Bronchial epithelial cell (primary cell): ENCODE measurements at regions not wholly inside any gene's neighbourhood (a gene's known extent, or its start where the extent isn't known, plus 50 kb on each side); places are given as distances from the start of the nearest gene placed in this dataset.
A peak's percentile ranks its signal among the peaks of the same experiment; 100 is the strongest.

Experiments used
- DNase-seq: peaks from one replicate; pipeline ENCODE4 v3.0.0-alpha.2; 2010; ENCODE audit warnings: low read depth
- FAIRE-seq: peaks from 2 replicates; lab custom pipeline; 2011; peaks lifted over from hg19 to GRCh38; lab: Jason Lieb, UNC
- H3K27me3 ChIP-seq: 2 replicates; pipeline ENCODE4 v1.5.1; 2011; ENCODE audit warnings: low read length; ENCODE audit not compliant: control insufficient read depth, insufficient read depth
- H3K36me3 ChIP-seq: 2 replicates; pipeline ENCODE4 v1.5.1; 2011; ENCODE audit warnings: low read length; ENCODE audit not compliant: control insufficient read depth, insufficient read depth
- H3K4me3 ChIP-seq: 2 replicates; pipeline ENCODE4 v1.5.1; 2011; ENCODE audit warnings: mild to moderate bottlenecking, low read depth, low read length, control low read depth
- TF ChIP-seq, protein P1 (sequence below): IDR thresholded peaks from 2 replicates; pipeline ENCODE4 v1.5.1; 2011; ENCODE audit warnings: mild to moderate bottlenecking, moderate library complexity, low read length, control low read depth, inconsistent platforms; ENCODE audit not compliant: insufficient read depth, severe bottlenecking

DNA sequence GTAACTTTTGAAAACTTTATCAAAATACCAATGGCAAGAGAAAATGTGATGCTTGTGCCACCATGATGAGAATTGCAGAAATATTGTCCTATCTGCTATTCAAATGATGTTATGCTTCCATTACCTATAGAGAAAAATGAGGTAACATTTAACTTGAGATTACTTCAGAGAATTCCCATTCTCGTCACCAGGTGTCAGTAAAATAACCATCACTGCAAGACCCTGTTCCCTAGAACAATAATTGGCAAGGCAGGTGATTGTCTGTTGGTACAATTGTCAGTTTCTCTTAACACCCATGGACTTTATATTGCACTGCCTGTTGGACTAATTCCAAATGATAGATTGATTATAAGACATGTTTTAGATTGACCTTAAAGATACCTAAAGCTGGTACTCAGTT is 179.9 kb downstream of the GABRG1 start:
- FAIRE-seq (no peak), DNase-seq (no peak)
- no peak overlapping the region for H3K4me3 ChIP-seq
- H3K36me3 ChIP-seq, result no peaks in the 10 kb centered on the region
- TF ChIP-seq, protein P1, sequence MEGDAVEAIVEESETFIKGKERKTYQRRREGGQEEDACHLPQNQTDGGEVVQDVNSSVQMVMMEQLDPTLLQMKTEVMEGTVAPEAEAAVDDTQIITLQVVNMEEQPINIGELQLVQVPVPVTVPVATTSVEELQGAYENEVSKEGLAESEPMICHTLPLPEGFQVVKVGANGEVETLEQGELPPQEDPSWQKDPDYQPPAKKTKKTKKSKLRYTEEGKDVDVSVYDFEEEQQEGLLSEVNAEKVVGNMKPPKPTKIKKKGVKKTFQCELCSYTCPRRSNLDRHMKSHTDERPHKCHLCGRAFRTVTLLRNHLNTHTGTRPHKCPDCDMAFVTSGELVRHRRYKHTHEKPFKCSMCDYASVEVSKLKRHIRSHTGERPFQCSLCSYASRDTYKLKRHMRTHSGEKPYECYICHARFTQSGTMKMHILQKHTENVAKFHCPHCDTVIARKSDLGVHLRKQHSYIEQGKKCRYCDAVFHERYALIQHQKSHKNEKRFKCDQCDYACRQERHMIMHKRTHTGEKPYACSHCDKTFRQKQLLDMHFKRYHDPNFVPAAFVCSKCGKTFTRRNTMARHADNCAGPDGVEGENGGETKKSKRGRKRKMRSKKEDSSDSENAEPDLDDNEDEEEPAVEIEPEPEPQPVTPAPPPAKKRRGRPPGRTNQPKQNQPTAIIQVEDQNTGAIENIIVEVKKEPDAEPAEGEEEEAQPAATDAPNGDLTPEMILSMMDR, result no peak
- no peaks in the 10 kb centered on the region for H3K27me3 ChIP-seq

DNA sequence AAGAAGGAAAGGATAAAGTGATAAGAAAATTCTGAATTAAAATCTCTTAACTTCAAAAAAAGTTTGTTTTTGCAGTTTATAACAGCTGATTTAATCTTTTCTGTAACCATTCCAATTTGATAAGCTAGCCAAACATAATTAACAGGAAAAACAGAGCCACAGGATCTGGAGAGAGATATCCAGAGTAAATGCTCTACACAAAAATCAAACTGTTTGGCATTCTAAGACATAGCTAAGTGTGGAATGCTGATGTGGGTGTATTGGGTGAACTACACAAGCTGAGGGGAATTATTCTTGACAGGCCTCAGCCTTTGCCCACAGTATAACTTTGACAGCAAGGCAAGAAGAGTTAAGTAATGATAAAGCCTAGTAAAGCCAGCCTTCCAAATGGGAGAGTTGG is 184.8 kb downstream of the GABRG1 start:
- TF ChIP-seq, protein P1, result no peak
- DNase-seq (no peak), FAIRE-seq (no peak)
- Histone ChIP-seq H3K27me3 (no peaks in the 10 kb centered on the region), H3K4me3 (no peak overlapping the region), H3K36me3 (no peaks in the 10 kb centered on the region)

DNA sequence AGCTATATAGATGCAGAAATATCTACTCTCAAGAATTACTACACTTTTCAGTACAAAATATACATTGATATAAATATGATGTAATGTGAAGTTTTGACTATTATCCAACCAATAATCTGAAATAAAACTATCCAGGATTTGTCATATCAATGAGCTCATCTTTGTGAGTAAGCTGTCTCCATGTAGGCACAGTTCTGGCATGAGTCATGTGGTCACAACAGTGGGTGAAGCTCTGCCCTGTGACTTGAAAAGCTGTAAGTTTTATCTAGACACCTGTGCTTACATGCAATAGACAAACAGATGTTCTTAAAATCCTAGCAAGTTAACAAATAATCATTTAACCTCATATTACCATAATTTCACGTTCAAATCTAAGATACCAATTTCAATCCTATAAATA is 192.7 kb downstream of the GABRG1 start:
- TF ChIP-seq, protein P1, result no peak
- no peaks in the 10 kb centered on the region for H3K27me3 ChIP-seq
- H3K4me3 ChIP-seq, result no peak overlapping the region
- no peak for FAIRE-seq
- DNase-seq, result peak; percentile 16
- H3K36me3 ChIP-seq, result no peaks in the 10 kb centered on the region

DNA sequence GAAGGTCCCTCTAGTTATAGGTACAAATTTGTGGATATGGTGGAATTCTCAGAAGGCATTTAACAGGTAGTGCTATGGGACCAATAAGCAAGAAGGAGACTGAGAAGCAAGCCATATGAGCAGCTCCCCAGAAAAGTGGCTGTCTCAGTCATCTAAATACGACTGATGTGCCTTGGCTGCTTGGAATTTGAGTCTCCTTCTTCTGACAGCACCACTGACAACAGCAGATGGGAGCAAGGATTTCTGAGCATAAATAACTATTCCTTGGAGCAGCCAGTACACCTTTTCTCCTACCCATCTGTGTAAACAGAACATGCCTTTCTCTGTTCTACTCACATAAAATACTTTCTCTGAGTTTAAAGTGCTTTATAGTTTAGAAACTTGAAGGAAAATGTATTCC is 196.2 kb downstream of the GABRG1 start:
- Histone ChIP-seq H3K36me3 (no peaks in the 10 kb centered on the region), H3K4me3 (no peak overlapping the region)
- no peak for FAIRE-seq

DNA sequence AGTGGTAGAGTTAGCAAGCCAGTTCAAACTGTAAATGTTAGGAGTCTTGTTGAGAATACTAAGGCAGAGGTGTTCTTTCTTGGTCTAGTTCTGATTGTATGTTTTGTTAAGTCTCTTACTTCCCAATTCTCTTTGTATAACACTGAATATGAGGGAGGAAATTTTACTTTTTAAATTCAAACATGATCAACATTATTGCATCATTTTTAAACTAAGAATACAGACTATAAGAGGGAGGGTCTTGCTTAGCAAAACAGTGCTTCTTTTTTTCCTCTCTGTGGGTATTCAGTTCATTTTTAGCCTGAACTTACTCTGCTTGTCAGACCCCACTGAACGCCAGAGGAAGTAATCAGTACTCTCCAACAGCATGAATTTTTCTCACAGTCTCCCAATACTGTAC is 198.0 kb downstream of the GABRG1 start:
- TF ChIP-seq, protein P1, result no peak
- FAIRE-seq, result no peak
- no peaks in the 10 kb centered on the region for H3K27me3 ChIP-seq
- H3K4me3 ChIP-seq, result no peak overlapping the region
- H3K36me3 ChIP-seq, result no peaks in the 10 kb centered on the region
- DNase-seq, result no peak

More for the DNA sequence above, 196.2 kb downstream of the GABRG1 start:
- no peaks in the 10 kb centered on the region for H3K27me3 ChIP-seq
- DNase-seq, result no peak
- TF ChIP-seq, protein P1, result no peak

DNA sequence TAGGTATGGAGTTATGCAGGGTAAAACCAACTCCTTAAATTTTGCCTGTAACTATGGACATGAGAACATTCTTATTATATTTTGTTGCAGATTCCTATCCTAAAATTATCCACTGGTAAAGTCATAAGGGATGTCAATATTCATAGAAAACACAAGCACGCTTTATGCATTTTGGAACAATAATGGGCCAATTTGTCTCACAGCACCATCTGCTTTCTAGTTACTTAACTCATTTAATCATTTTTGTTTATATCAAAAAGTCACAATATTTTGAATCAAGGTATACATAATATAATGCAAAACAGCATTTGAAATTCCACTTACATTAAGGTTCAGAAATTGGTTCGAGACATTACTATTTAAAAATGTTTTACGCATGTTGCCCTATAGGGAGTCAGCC is 203.0 kb downstream of the GABRG1 start:
- H3K27me3 ChIP-seq, result no peaks in the 10 kb centered on the region
- TF ChIP-seq, protein P1, result no peak
- DNase-seq (no peak), FAIRE-seq (no peak)
- H3K4me3 ChIP-seq, result no peak overlapping the region
- H3K36me3 ChIP-seq, result no peaks in the 10 kb centered on the region
